ENCODE measurements at regions not wholly inside any gene's neighbourhood (a gene's known extent, or its start where the extent isn't known, plus 50 kb on each side); places are given as distances from the start of the nearest gene placed in this dataset.

- no peak for TF ChIP-seq CTCF (IDR thresholded peaks at IDR 0.05)
- no peak for TF ChIP-seq NR2C2 (CRISPR knock-in tag; IDR thresholded peaks at IDR 0.05)
- no peak for TF ChIP-seq FOXJ3 (CRISPR knock-in tag; IDR thresholded peaks at IDR 0.05; ENCODE audit: borderline replicate concordance)
- no peak for TF ChIP-seq PRDM15 (CRISPR knock-in tag; IDR thresholded peaks at IDR 0.05)
- no peak for TF ChIP-seq SMAD3 (CRISPR knock-in tag; IDR thresholded peaks at IDR 0.05; ENCODE audit: borderline replicate concordance)
- TF ChIP-seq RELA (CRISPR knock-in tag; IDR thresholded peaks at IDR 0.05; ENCODE audit: borderline replicate concordance) = no peak
- TF ChIP-seq CREB1 (CRISPR knock-in tag; IDR thresholded peaks at IDR 0.05) = no peak
- TF ChIP-seq TP53 (CRISPR knock-in tag; IDR thresholded peaks at IDR 0.05) = no peak
Measured at GRCh38 chr13:40096357-40096901, 441.0 kb downstream of the COG6 start.
